NOMO-1 treated with DMSO at 0.1 percent for 48 hours (cell line): ENCODE measurements at regions not wholly inside any gene's neighbourhood (a gene's known extent, or its start where the extent isn't known, plus 50 kb on each side); places are given as distances from the start of the nearest gene placed in this dataset.
"Not testable (repeated sequence)": the region's sequence is repeated elsewhere in the genome, so short reads cannot be mapped to it uniquely, and the experiment has no call there.

ENCODE experiments used
- DNase-seq: peaks from one replicate; lab custom pipeline; 2025; ENCODE audit not compliant: unreplicated experiment; lab: John Stamatoyannopoulos, UW

GRCh38 chr1:168457296-168457695 lies 86.5 kb downstream of the XCL2 start:
- DNase-seq, result not testable (repeated sequence)

- DNase-seq, result no peak
These were observed 88.0 kb downstream of the XCL2 start for GRCh38 chr1:168455764-168456163.

GRCh38 chr1:168454211-168454815 lies 89.5 kb downstream of the XCL2 start:
- no peak for DNase-seq

- DNase-seq, result no peak
These were observed 90.7 kb downstream of the XCL2 start for GRCh38 chr1:168453056-168453455.

- no peak for DNase-seq
These were observed 91.5 kb downstream of the XCL2 start for GRCh38 chr1:168452329-168452728.

GRCh38 chr1:168447871-168448270 lies 95.9 kb downstream of the XCL2 start:
- no peak for DNase-seq

GRCh38 chr1:168446081-168446480 lies 97.7 kb downstream of the XCL2 start:
- DNase-seq, result no peak

GRCh38 chr1:168443899-168444298 lies 99.9 kb downstream of the XCL2 start:
- no peak for DNase-seq

GRCh38 chr1:168443356-168443755 lies 100.4 kb downstream of the XCL2 start:
- no peak for DNase-seq

- no peak for DNase-seq
These were observed 100.9 kb downstream of the XCL2 start for GRCh38 chr1:168442931-168443330.

- DNase-seq, result no peak
These were observed 102.1 kb downstream of the XCL2 start for GRCh38 chr1:168441745-168442144.

- peak; percentile 88 for DNase-seq
These were observed 104.1 kb downstream of the XCL2 start for GRCh38 chr1:168439456-168440375.

GRCh38 chr1:168438626-168439025 lies 105.2 kb downstream of the XCL2 start:
- DNase-seq, result no peak

GRCh38 chr1:168437821-168438220 lies 106.0 kb downstream of the XCL2 start:
- DNase-seq, result no peak

- no peak for DNase-seq
These were observed 108.4 kb downstream of the XCL2 start for GRCh38 chr1:168435439-168435838.

GRCh38 chr1:168433238-168433637 lies 110.6 kb downstream of the XCL2 start:
- no peak for DNase-seq

GRCh38 chr1:168431882-168432281 lies 111.9 kb downstream of the XCL2 start:
- DNase-seq, result no peak

- no peak for DNase-seq
These were observed 113.5 kb downstream of the XCL2 start for GRCh38 chr1:168430321-168430720.

- no peak for DNase-seq
These were observed 115.6 kb downstream of the XCL2 start for GRCh38 chr1:168428063-168428731.

GRCh38 chr1:168427051-168427450 lies 116.7 kb downstream of the XCL2 start:
- no peak for DNase-seq

- DNase-seq, result no peak
These were observed 119.5 kb downstream of the XCL2 start for GRCh38 chr1:168424281-168424680.
